ENCODE measurements at regions not wholly inside any gene's neighbourhood (a gene's known extent, or its start where the extent isn't known, plus 50 kb on each side); places are given as distances from the start of the nearest gene placed in this dataset.

DNA sequence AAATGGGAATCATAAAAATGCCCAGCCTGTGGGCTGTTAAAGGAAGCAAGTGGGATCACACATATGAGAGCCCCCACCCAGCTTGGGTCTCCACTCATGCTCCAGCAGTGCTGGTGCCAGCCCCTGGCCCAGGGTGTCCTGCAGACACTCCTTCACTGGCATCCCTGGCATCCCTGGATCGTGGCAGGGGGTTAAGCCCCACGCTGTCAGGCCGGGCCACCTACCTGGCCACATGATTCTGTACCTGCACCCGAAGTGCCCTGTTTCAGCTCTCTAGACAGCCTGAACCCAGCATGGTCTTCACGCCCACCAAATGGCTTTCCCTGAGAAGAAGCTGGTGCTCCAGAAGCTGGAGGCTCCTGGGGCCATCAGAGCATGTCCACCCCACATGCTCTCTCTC, 137.4 kb downstream of the INHBB start:
- Histone ChIP-seq H4K8ac (ENCODE audit: low read length) (no peak overlapping the region), H2BK5ac (ENCODE audit: low read depth, low read length, poor library complexity, severe bottlenecking) (no peak overlapping the region), H4K91ac (ENCODE audit: low read length) (no peak overlapping the region), H3K23ac (ENCODE audit: low read length in 2 of 2) (no peak overlapping the region), H2AK5ac (ENCODE audit: low read length, severe bottlenecking) (no peak overlapping the region), H3K18ac (ENCODE audit: low read depth in 1 of 2, low read length in 2 of 2) (no peak overlapping the region), H2BK12ac (ENCODE audit: low read length in 2 of 2) (no peak overlapping the region), H3K4me1 (ENCODE audit: control insufficient read depth, insufficient read depth, low read depth, low read length) (peaks cover 5% of the 10 kb centered on the region), H2BK15ac (ENCODE audit: low read depth, poor library complexity, severe bottlenecking) (no peak overlapping the region), H3K9me3 (ENCODE audit: control insufficient read depth, low read length) (no peaks in the 10 kb centered on the region), H3K27ac (ENCODE audit: low read length, poor library complexity, severe bottlenecking) (no peak overlapping the region), H2BK120ac (ENCODE audit: low read depth, low read length) (no peak overlapping the region), H3K4me2 (ENCODE audit: low read length, poor library complexity, severe bottlenecking) (no peak overlapping the region), H3K36me3 (ENCODE audit: control insufficient read depth in 1 of 2, insufficient read depth in 2 of 2, low read depth in 1 of 2, low read length in 2 of 2) (no peaks in the 10 kb centered on the region), H3K4me3 (ENCODE audit: insufficient read depth in 1 of 2, low read depth in 1 of 2, low read length in 2 of 2) (no peak overlapping the region), H3K27me3 (ENCODE audit: control insufficient read depth in 1 of 2, insufficient read depth in 1 of 2, low read length in 2 of 2) (peaks cover 49 to 62% of the 10 kb centered on the region in 2 experiments), H3K9ac (ENCODE audit: low read length) (no peak overlapping the region), H3K79me1 (replicated peaks; ENCODE audit: low read length, poor library complexity, severe bottlenecking) (no peaks in the 10 kb centered on the region), H3K14ac (ENCODE audit: low read length in 2 of 2) (peak overlapping the region in 1 of 2 experiments; percentile 19), H3K4ac (ENCODE audit: low read depth in 1 of 2, low read length in 2 of 2) (no peak overlapping the region), H2AFZ (ENCODE audit: low read depth, low read length) (no peak overlapping the region)
- no peak for DNase-seq
- WGBS = 87% methylated on average over 5 of the region's 5 CpGs

GRCh38 chr2:120485096-120485495, 139.2 kb downstream of the INHBB start:
- no peak overlapping the region for H4K8ac ChIP-seq (ENCODE audit: low read length)
- H3K4me1 ChIP-seq (ENCODE audit: control insufficient read depth, insufficient read depth, low read depth, low read length) = peaks cover 5% of the 10 kb centered on the region
- no peaks in the 10 kb centered on the region for H3K36me3 ChIP-seq (ENCODE audit: control insufficient read depth in 1 of 2, insufficient read depth in 2 of 2, low read depth in 1 of 2, low read length in 2 of 2)
- no peak for DNase-seq
- H3K9me3 ChIP-seq (ENCODE audit: control insufficient read depth, low read length) = no peaks in the 10 kb centered on the region
- peaks cover 61 to 71% of the 10 kb centered on the region in 2 experiments for H3K27me3 ChIP-seq (ENCODE audit: control insufficient read depth in 1 of 2, insufficient read depth in 1 of 2, low read length in 2 of 2)
- no peak overlapping the region for H3K14ac ChIP-seq (ENCODE audit: low read length in 2 of 2)
- H2BK12ac ChIP-seq (ENCODE audit: low read length in 2 of 2) = no peak overlapping the region
- H3K4me3 ChIP-seq (ENCODE audit: insufficient read depth in 1 of 2, low read depth in 1 of 2, low read length in 2 of 2) = no peak overlapping the region
- H2AFZ ChIP-seq (ENCODE audit: low read depth, low read length) = no peak overlapping the region
- no peak overlapping the region for H2AK5ac ChIP-seq (ENCODE audit: low read length, severe bottlenecking)
- H3K23ac ChIP-seq (ENCODE audit: low read length in 2 of 2) = no peak overlapping the region
- no peak overlapping the region for H3K4me2 ChIP-seq (ENCODE audit: low read length, poor library complexity, severe bottlenecking)
- no peak overlapping the region for H4K91ac ChIP-seq (ENCODE audit: low read length)
- no peak overlapping the region for H3K18ac ChIP-seq (ENCODE audit: low read depth in 1 of 2, low read length in 2 of 2)
- no peak overlapping the region for H3K9ac ChIP-seq (ENCODE audit: low read length)
- H3K27ac ChIP-seq (ENCODE audit: low read length, poor library complexity, severe bottlenecking) = no peak overlapping the region
- 84% methylated on average over 7 of the region's 7 CpGs for WGBS
- no peak overlapping the region for H2BK15ac ChIP-seq (ENCODE audit: low read depth, poor library complexity, severe bottlenecking)
- H3K4ac ChIP-seq (ENCODE audit: low read depth in 1 of 2, low read length in 2 of 2) = no peak overlapping the region
- no peak overlapping the region for H2BK120ac ChIP-seq (ENCODE audit: low read depth, low read length)
- H3K79me1 ChIP-seq (replicated peaks; ENCODE audit: low read length, poor library complexity, severe bottlenecking) = no peaks in the 10 kb centered on the region
- no peak overlapping the region for H2BK5ac ChIP-seq (ENCODE audit: low read depth, low read length, poor library complexity, severe bottlenecking)

DNA sequence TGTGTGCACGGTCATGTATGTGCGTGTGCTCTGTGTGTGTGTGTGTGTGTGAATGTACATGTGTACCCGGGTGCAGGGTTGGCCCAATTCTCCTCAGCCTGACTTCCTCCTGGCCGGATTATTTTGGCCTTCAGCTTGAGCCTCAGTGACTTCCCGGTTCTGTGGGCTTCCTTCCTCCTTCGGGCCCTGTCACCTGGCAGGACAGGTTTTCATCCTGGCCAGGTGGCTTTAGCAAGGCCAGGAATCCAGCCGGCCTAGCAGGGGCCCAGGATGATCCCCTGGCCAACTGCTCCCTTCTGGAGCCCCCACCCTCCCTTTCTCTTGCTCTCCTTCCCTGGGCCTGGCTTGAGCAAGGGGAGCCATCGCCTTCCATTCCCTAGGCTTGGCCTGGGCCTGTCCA, 140.5 kb downstream of the INHBB start:
- Histone ChIP-seq H3K14ac (ENCODE audit: low read length in 2 of 2) (no peak overlapping the region), H3K27me3 (ENCODE audit: control insufficient read depth in 1 of 2, insufficient read depth in 1 of 2, low read length in 2 of 2) (peaks cover 65 to 67% of the 10 kb centered on the region in 2 experiments), H2BK5ac (ENCODE audit: low read depth, low read length, poor library complexity, severe bottlenecking) (no peak overlapping the region), H3K23ac (ENCODE audit: low read length in 2 of 2) (no peak overlapping the region), H3K4ac (ENCODE audit: low read depth in 1 of 2, low read length in 2 of 2) (no peak overlapping the region), H2AK5ac (ENCODE audit: low read length, severe bottlenecking) (no peak overlapping the region), H3K27ac (ENCODE audit: low read length, poor library complexity, severe bottlenecking) (no peak overlapping the region), H2BK12ac (ENCODE audit: low read length in 2 of 2) (no peak overlapping the region), H2AFZ (ENCODE audit: low read depth, low read length) (no peak overlapping the region), H3K79me1 (replicated peaks; ENCODE audit: low read length, poor library complexity, severe bottlenecking) (no peaks in the 10 kb centered on the region), H3K4me2 (ENCODE audit: low read length, poor library complexity, severe bottlenecking) (no peak overlapping the region), H3K9me3 (ENCODE audit: control insufficient read depth, low read length) (no peaks in the 10 kb centered on the region), H3K9ac (ENCODE audit: low read length) (no peak overlapping the region), H2BK15ac (ENCODE audit: low read depth, poor library complexity, severe bottlenecking) (no peak overlapping the region), H3K4me3 (ENCODE audit: insufficient read depth in 1 of 2, low read depth in 1 of 2, low read length in 2 of 2) (no peak overlapping the region), H3K36me3 (ENCODE audit: control insufficient read depth in 1 of 2, insufficient read depth in 2 of 2, low read depth in 1 of 2, low read length in 2 of 2) (no peaks in the 10 kb centered on the region), H4K91ac (ENCODE audit: low read length) (no peak overlapping the region), H4K8ac (ENCODE audit: low read length) (no peak overlapping the region), H3K18ac (ENCODE audit: low read depth in 1 of 2, low read length in 2 of 2) (no peak overlapping the region), H2BK120ac (ENCODE audit: low read depth, low read length) (no peak overlapping the region), H3K4me1 (ENCODE audit: control insufficient read depth, insufficient read depth, low read depth, low read length) (peaks cover 3% of the 10 kb centered on the region)
- DNase-seq = no peak
- 63% methylated on average over 8 of the region's 8 CpGs for WGBS

DNA sequence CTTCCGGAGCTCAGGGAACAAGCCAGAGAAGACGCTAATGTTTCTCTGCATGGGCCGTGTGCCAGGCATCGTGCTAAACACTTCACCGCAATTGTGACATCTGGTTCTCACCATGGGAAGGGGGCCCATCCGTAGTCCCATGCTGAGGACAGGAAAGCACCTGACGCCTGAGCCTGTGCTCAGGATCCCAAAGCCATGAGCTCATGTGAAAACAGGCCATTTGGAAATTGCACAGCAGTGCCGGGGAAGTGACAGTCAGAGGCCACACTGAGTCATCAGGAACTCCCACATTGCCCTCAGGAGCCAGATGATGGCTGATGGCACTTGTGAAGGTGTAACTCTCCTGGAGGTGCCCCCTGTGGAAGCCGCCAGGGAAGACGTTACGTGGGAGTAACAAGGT, 141.0 kb downstream of the INHBB start:
- no peak overlapping the region for H3K4ac ChIP-seq (ENCODE audit: low read depth in 1 of 2, low read length in 2 of 2)
- no peak overlapping the region for H2BK120ac ChIP-seq (ENCODE audit: low read depth, low read length)
- H2BK5ac ChIP-seq (ENCODE audit: low read depth, low read length, poor library complexity, severe bottlenecking) = no peak overlapping the region
- H3K79me1 ChIP-seq (replicated peaks; ENCODE audit: low read length, poor library complexity, severe bottlenecking) = no peaks in the 10 kb centered on the region
- H3K27me3 ChIP-seq (ENCODE audit: control insufficient read depth in 1 of 2, insufficient read depth in 1 of 2, low read length in 2 of 2) = peaks cover 68 to 69% of the 10 kb centered on the region in 2 experiments
- no peak overlapping the region for H3K27ac ChIP-seq (ENCODE audit: low read length, poor library complexity, severe bottlenecking)
- no peak overlapping the region for H2AFZ ChIP-seq (ENCODE audit: low read depth, low read length)
- peak; percentile 32 for DNase-seq
- H2BK12ac ChIP-seq (ENCODE audit: low read length in 2 of 2) = no peak overlapping the region
- no peak overlapping the region for H2BK15ac ChIP-seq (ENCODE audit: low read depth, poor library complexity, severe bottlenecking)
- no peak overlapping the region for H2AK5ac ChIP-seq (ENCODE audit: low read length, severe bottlenecking)
- H3K4me1 ChIP-seq (ENCODE audit: control insufficient read depth, insufficient read depth, low read depth, low read length) = peaks cover 3% of the 10 kb centered on the region
- H3K23ac ChIP-seq (ENCODE audit: low read length in 2 of 2) = no peak overlapping the region
- no peaks in the 10 kb centered on the region for H3K9me3 ChIP-seq (ENCODE audit: control insufficient read depth, low read length)
- no peak overlapping the region for H3K4me2 ChIP-seq (ENCODE audit: low read length, poor library complexity, severe bottlenecking)
- H3K4me3 ChIP-seq (ENCODE audit: insufficient read depth in 1 of 2, low read depth in 1 of 2, low read length in 2 of 2) = no peak overlapping the region
- no peak overlapping the region for H3K18ac ChIP-seq (ENCODE audit: low read depth in 1 of 2, low read length in 2 of 2)
- H3K9ac ChIP-seq (ENCODE audit: low read length) = no peak overlapping the region
- no peak overlapping the region for H4K8ac ChIP-seq (ENCODE audit: low read length)
- no peak overlapping the region for H4K91ac ChIP-seq (ENCODE audit: low read length)
- no peak overlapping the region for H3K14ac ChIP-seq (ENCODE audit: low read length in 2 of 2)
- no peaks in the 10 kb centered on the region for H3K36me3 ChIP-seq (ENCODE audit: control insufficient read depth in 1 of 2, insufficient read depth in 2 of 2, low read depth in 1 of 2, low read length in 2 of 2)
- WGBS = 62% methylated on average over 11 of the region's 11 CpGs

All from mesenchymal stem cell (in vitro differentiated cells and primary cell).